ENCODE measurements at regions not wholly inside any gene's neighbourhood (a gene's known extent, or its start where the extent isn't known, plus 50 kb on each side); places are given as distances from the start of the nearest gene placed in this dataset.

- TF ChIP-seq CHD7 (IDR thresholded peaks at IDR 0.05; ENCODE audit: insufficient replicate concordance, low read length) (no peak), E2F6 (IDR thresholded peaks at IDR 0.05) (no peak), BACH1 (IDR thresholded peaks at IDR 0.05; ENCODE audit: low read length) (no peak), KDM1A (IDR thresholded peaks at IDR 0.05; ENCODE audit: borderline replicate concordance, low read length) (no peak), GTF2F1 (IDR thresholded peaks at IDR 0.05; ENCODE audit: borderline replicate concordance, low read depth, low read length) (no peak), PHF8 (conservative IDR thresholded peaks at IDR 0.05; ENCODE audit: low read depth, low read length) (no peak), USF2 (IDR thresholded peaks at IDR 0.05; ENCODE audit: low read length) (no peak)
Observed at GRCh38 chr1:161432091-161432490, 64.4 kb upstream of the CFAP126 start (continued).

Data from H1 (cell line).